GM12878 (cell line): ENCODE measurements at regions not wholly inside any gene's neighbourhood (a gene's known extent, or its start where the extent isn't known, plus 50 kb on each side); places are given as distances from the start of the nearest gene placed in this dataset.

ENCODE experiments used
- ATAC-seq: fragments of 200-7000 bp; cut with Tn5 transposase; 3 replicates; pipeline ENCODE4 v1.9.1; 2020; ENCODE audit warnings: mild to moderate bottlenecking, moderate library complexity
- BruUV-seq: library from RNA; stranded (reverse); fragments of 400-500 nt; replicated peaks from 2 replicates; lab custom pipeline; 2021; lab: Mats Ljungman, UMichigan
- CTCF ChIA-PET: fragments of 300-600 bp; sonication (Branson Sonifier 250); formaldehyde crosslinking; extraction: SDS; loops from one replicate; lab custom pipeline; 2021; ENCODE audit warnings: inconsistent platforms; lab: Yijun Ruan, JAX
- POLR2A ChIA-PET: fragments of 350-600 bp; formaldehyde crosslinking; extraction: SDS; loops from one replicate; lab custom pipeline; 2021; ENCODE audit warnings: inconsistent platforms; lab: Charles Lee
- RAD21 ChIA-PET: fragments of 300-600 bp; sonication (Branson Sonifier 250); formaldehyde crosslinking; loops from one replicate; lab custom pipeline; 2023; ENCODE audit warnings: antibody characterized with exemption; ENCODE audit not compliant: unreplicated experiment; lab: Charles Lee
- SMC1A ChIA-PET: fragments of 300-600 bp; sonication (Branson Sonifier 250); formaldehyde crosslinking; loops from one replicate; lab custom pipeline; 2023; ENCODE audit not compliant: unreplicated experiment, uncharacterized antibody; lab: Charles Lee
- DNase-seq: peaks from one replicate; pipeline ENCODE4 v3.0.0-alpha.2; 2011; ENCODE audit warnings: low read depth, low spot score
- FAIRE-seq: peaks from 3 replicates; lab custom pipeline; 2011; peaks lifted over from hg19 to GRCh38; lab: Jason Lieb, UNC
- H2AFZ ChIP-seq: 2 replicates; pipeline ENCODE4 v1.6.0; 2011; ENCODE audit warnings: low read depth, low read length, control low read depth; ENCODE audit not compliant: control insufficient read depth
- H3K27ac ChIP-seq: 2 replicates; pipeline ENCODE4 v1.5.1; 2011; ENCODE audit warnings: control low read depth; ENCODE audit not compliant: control insufficient read depth, insufficient read depth
- H3K27me3 ChIP-seq, 2 experiments: replicated peaks in 1 of 2; 2 replicates each; pipeline versions ENCODE4 v1.6.0 to v1.6.1; 2011; ENCODE audit warnings: low read length in 1 of 2; ENCODE audit not compliant: control insufficient read depth in 2 of 2, insufficient read depth in 2 of 2
- H3K36me3 ChIP-seq, 2 experiments: 2 replicates each; pipeline ENCODE4 v1.5.1; 2011; ENCODE audit warnings: low read length in 1 of 2; ENCODE audit not compliant: control insufficient read depth in 2 of 2, insufficient read depth in 2 of 2
- H3K4me1 ChIP-seq: 2 replicates; pipeline ENCODE4 v1.6.1; 2011; ENCODE audit warnings: mild to moderate bottlenecking, low read length, moderate library complexity, mixed read lengths; ENCODE audit not compliant: control insufficient read depth, insufficient read depth
- H3K4me2 ChIP-seq: 2 replicates; pipeline ENCODE4 v1.6.0; 2011; ENCODE audit warnings: control low read depth; ENCODE audit not compliant: control insufficient read depth, insufficient read depth
- H3K4me3 ChIP-seq: fragments of 200-600 bp; sonication (generic); 2 replicates; pipeline ENCODE4 v1.5.1; 2016
- H3K79me2 ChIP-seq: 2 replicates; pipeline ENCODE4 v1.6.0; 2011; ENCODE audit warnings: low read length; ENCODE audit not compliant: control insufficient read depth, insufficient read depth
- H3K9ac ChIP-seq: 2 replicates; pipeline ENCODE4 v1.8.0; 2011; ENCODE audit warnings: low read length, control low read depth, mixed read lengths; ENCODE audit not compliant: control insufficient read depth, insufficient read depth
- H3K9me3 ChIP-seq: replicated peaks from 3 replicates; pipeline ENCODE4 v1.5.1; 2011; ENCODE audit warnings: mild to moderate bottlenecking, low read length; ENCODE audit not compliant: control insufficient read depth, insufficient read depth
- H4K20me1 ChIP-seq: 2 replicates; pipeline ENCODE4 v1.6.0; 2011; ENCODE audit not compliant: control insufficient read depth, insufficient read depth
- ATF7 ChIP-seq: fragments of 450-650 bp; IDR thresholded peaks from 2 replicates; pipeline ENCODE4 v1.6.1; 2016; ENCODE audit warnings: low read depth, mild to moderate bottlenecking
- GATAD2B ChIP-seq: fragments of 450-650 bp; conservative IDR thresholded peaks from 2 replicates; pipeline ENCODE4 v1.6.1; 2017; ENCODE audit warnings: low read depth, mild to moderate bottlenecking, moderate library complexity
- MAX ChIP-seq: IDR thresholded peaks from 2 replicates; pipeline ENCODE4 v1.6.1; 2012; ENCODE audit warnings: low read depth, low read length, improper control_type of control experiment
- MYB ChIP-seq: fragments of 150-350 bp; IDR thresholded peaks from 2 replicates; pipeline ENCODE4 v1.6.1; 2014; ENCODE audit warnings: mild to moderate bottlenecking, low read depth, low read length, borderline replicate concordance
- NFYA ChIP-seq: IDR thresholded peaks from 2 replicates; pipeline ENCODE4 v1.6.1; 2011; ENCODE audit warnings: low read depth, mild to moderate bottlenecking, low read length, improper control_type of control experiment, borderline replicate concordance
- NR2C1 ChIP-seq: fragments of 450-650 bp; IDR thresholded peaks from 2 replicates; pipeline ENCODE4 v1.6.1; 2017; ENCODE audit warnings: antibody characterized with exemption, mild to moderate bottlenecking, moderate library complexity
- PKNOX1 ChIP-seq: fragments of 450-650 bp; IDR thresholded peaks from 2 replicates; pipeline ENCODE4 v1.6.1; 2016; ENCODE audit warnings: mild to moderate bottlenecking
- PML ChIP-seq: IDR thresholded peaks from 2 replicates; pipeline ENCODE4 v1.6.1; 2012; ENCODE audit warnings: low read length, inconsistent platforms
- POLR2A ChIP-seq: IDR thresholded peaks from 2 replicates; pipeline ENCODE4 v1.6.1; 2011; ENCODE audit warnings: low read depth, mild to moderate bottlenecking, low read length
- POLR2AphosphoS5 ChIP-seq: IDR thresholded peaks from 2 replicates; pipeline ENCODE4 v1.6.1; 2011; ENCODE audit warnings: mild to moderate bottlenecking, low read length, inconsistent platforms
- RB1 ChIP-seq: fragments of 450-650 bp; formaldehyde crosslinking; IDR thresholded peaks from 2 replicates; pipeline ENCODE4 v1.6.1; 2017; ENCODE audit warnings: mild to moderate bottlenecking, borderline replicate concordance
- RBBP5 ChIP-seq: fragments of 200-600 bp; sonication (generic); conservative IDR thresholded peaks from 2 replicates; pipeline ENCODE4 v1.6.1; 2016
- SUPT20H ChIP-seq: IDR thresholded peaks from 2 replicates; pipeline ENCODE4 v1.6.1; 2011; ENCODE audit warnings: low read depth, mild to moderate bottlenecking, low read length, moderate library complexity, borderline replicate concordance; ENCODE audit not compliant: control insufficient read depth
- ZBED1 ChIP-seq: IDR thresholded peaks from 2 replicates; pipeline ENCODE4 v1.6.1; 2016; ENCODE audit warnings: borderline replicate concordance
- ZNF384 ChIP-seq: IDR thresholded peaks from 2 replicates; pipeline ENCODE4 v1.6.1; 2012; ENCODE audit warnings: low read depth, mild to moderate bottlenecking, low read length, improper control_type of control experiment, borderline replicate concordance
- ZNF592 ChIP-seq: fragments of 450-650 bp; IDR thresholded peaks from 2 replicates; pipeline ENCODE4 v1.6.1; 2017; ENCODE audit warnings: mild to moderate bottlenecking, moderate library complexity
- ZNF622 ChIP-seq: fragments of 450-650 bp; IDR thresholded peaks from 2 replicates; pipeline ENCODE4 v1.6.1; 2017; ENCODE audit warnings: mild to moderate bottlenecking, inconsistent platforms
- ZZZ3 ChIP-seq: IDR thresholded peaks from 2 replicates; pipeline ENCODE4 v1.6.1; 2011; ENCODE audit warnings: low read depth; ENCODE audit not compliant: control insufficient read depth, insufficient read length
- WGBS: methylation state at CpG from one replicate; pipeline ENCODE4 v1.1.6; 2016; ENCODE audit warnings: low lambda C conversion rate; ENCODE audit not compliant: insufficient replicate concordance, insufficient coverage; ENCODE audit errors: missing lambda C conversion rate; 5-methylcytosine and 5-hydroxymethylcytosine counted together
- in situ Hi-C: fragments of 300-500 bp; cut with MboI; formaldehyde crosslinking; loops from 9 replicates; pipeline ENCODE4 v1.14.3; 2018; ENCODE audit warnings: mixed read lengths
- intact Hi-C: fragments of 100-400 bp; cut with micrococcal nuclease; formaldehyde crosslinking; loops from one replicate; pipeline ENCODE4 v1.14.2; 2022; ENCODE audit not compliant: unreplicated experiment

- TF ChIP-seq MAX = no peak
- TF ChIP-seq SUPT20H = no peak
- no peak for TF ChIP-seq NFYA
- TF ChIP-seq ZBED1 = no peak
- no peak for TF ChIP-seq ZZZ3
Observed at GRCh38 chr10:47214520-47214919, 85.5 kb upstream of the GDF10 start (continued).

GRCh38 chr10:47217113-47217512 is 82.9 kb upstream of the GDF10 start:
- H3K27ac ChIP-seq = no peak overlapping the region
- intact Hi-C loops = no loop called here
- in situ Hi-C loops = no loop called here
- H3K9me3 ChIP-seq = no peaks in the 10 kb centered on the region
- H3K27me3 ChIP-seq = no peaks in the 10 kb centered on the region
- WGBS = 57% methylated on average over 3 of the region's 3 CpGs
- ChIA-PET POLR2A (no interaction called here), CTCF (interaction anchor here (0.6 to 1.2 kb wide), 2 partner anchors 52 to 170 kb away, joined by 3 read pairs; no protein-coding TSS in a partner anchor), RAD21 (no interaction called here), SMC1A (interaction anchor here (0.7 to 1.6 kb wide), 3 partner anchors 10 to 170 kb away, joined by 3 to 13 read pairs (median 3); no protein-coding TSS in a partner anchor)
- ATAC-seq = no peak
- H3K4me1 ChIP-seq = no peaks in the 10 kb centered on the region
- no peak for FAIRE-seq
- BruUV-seq = no TSS peak
- no peak overlapping the region for H3K4me3 ChIP-seq
- no peaks in the 10 kb centered on the region for H3K79me2 ChIP-seq
- H3K4me2 ChIP-seq = no peak overlapping the region
- H4K20me1 ChIP-seq = no peaks in the 10 kb centered on the region
- no peaks in the 10 kb centered on the region for H3K36me3 ChIP-seq
- H2AFZ ChIP-seq = no peak overlapping the region
- no peak overlapping the region for H3K9ac ChIP-seq
- no peak for DNase-seq
- TF ChIP-seq POLR2AphosphoS5 (no peak), ZNF592 (no peak), POLR2A (no peak), ATF7 (no peak), ZNF384 (no peak), GATAD2B (no peak), NR2C1 (no peak), RBBP5 (no peak), ZBED1 (no peak), MYB (no peak), ZNF622 (no peak), PKNOX1 (no peak), PML (no peak), RB1 (no peak)
